HG03565 (cell line): ENCODE measurements at regions not wholly inside any gene's neighbourhood (a gene's known extent, or its start where the extent isn't known, plus 50 kb on each side); places are given as distances from the start of the nearest gene placed in this dataset.

Experiments
- ATAC-seq: cut with Tn5 transposase; IDR thresholded peaks from one replicate; pipeline ENCODE4 v1.9.1; 2021; ENCODE audit warnings: mild to moderate bottlenecking, moderate library complexity; ENCODE audit not compliant: unreplicated experiment

- no peak for ATAC-seq
These were observed 94.3 kb downstream of the CEBPB start for GRCh38 chr20:50284811-50285375.

- peak; percentile 42 for ATAC-seq
These were observed 94.9 kb downstream of the CEBPB start for GRCh38 chr20:50285376-50286173.

GRCh38 chr20:50286174-50286511 is 95.5 kb downstream of the CEBPB start:
- peak; percentile 24 for ATAC-seq

GRCh38 chr20:50286609-50287008 is 96.0 kb downstream of the CEBPB start:
- ATAC-seq, result no peak

- ATAC-seq, result no peak
These were observed 96.9 kb downstream of the CEBPB start for GRCh38 chr20:50287512-50287911.

GRCh38 chr20:50288128-50288623 is 97.5 kb downstream of the CEBPB start:
- no peak for ATAC-seq

GRCh38 chr20:50289581-50289980 is 99.0 kb downstream of the CEBPB start:
- ATAC-seq, result no peak

- ATAC-seq, result no peak
These were observed 99.5 kb downstream of the CEBPB start for GRCh38 chr20:50290112-50290511.

- no peak for ATAC-seq
These were observed 100.2 kb downstream of the CEBPB start for GRCh38 chr20:50290808-50291207.

- ATAC-seq, result no peak
These were observed 100.8 kb downstream of the CEBPB start for GRCh38 chr20:50291254-50292078.

- ATAC-seq, result no peak
These were observed 101.5 kb downstream of the CEBPB start for GRCh38 chr20:50292079-50292590.

- no peak for ATAC-seq
These were observed 102.1 kb downstream of the CEBPB start for GRCh38 chr20:50292591-50293283.

GRCh38 chr20:50293284-50294139 is 102.9 kb downstream of the CEBPB start:
- no peak for ATAC-seq

GRCh38 chr20:50294164-50295088 is 103.8 kb downstream of the CEBPB start:
- ATAC-seq, result no peak

- no peak for ATAC-seq
These were observed 104.7 kb downstream of the CEBPB start for GRCh38 chr20:50295345-50295744.

GRCh38 chr20:50295762-50296449 is 105.3 kb downstream of the CEBPB start:
- no peak for ATAC-seq

- no peak for ATAC-seq
These were observed 106.1 kb downstream of the CEBPB start for GRCh38 chr20:50296450-50297375.
